Right lobe of liver (tissue), 4 donors: ENCODE measurements at regions not wholly inside any gene's neighbourhood (a gene's known extent, or its start where the extent isn't known, plus 50 kb on each side); places are given as distances from the start of the nearest gene placed in this dataset.

Source experiments
- CTCF ChIP-seq, 4 donors: fragments of 200-600 bp in 3 of 4; fragments of 450-650 bp in 1 of 4; IDR thresholded peaks; one replicate each; pipeline versions ENCODE4 v1.5.1 to v1.8.0; 2016 to 2022; ENCODE audit warnings: antibody characterized with exemption in 4 of 4, mild to moderate bottlenecking in 2 of 4
- POLR2A ChIP-seq: fragments of 450-650 bp; IDR thresholded peaks from one replicate; pipeline ENCODE4 v1.6.1; 2017; ENCODE audit warnings: antibody characterized with exemption, mild to moderate bottlenecking
- donor health status: DM: no; HTN: no; CAD: no.
- donor health status: DM: no; HTN: no; CAD: no.
- donor health status: DM: no; HTN: yes; CAD: no.

GRCh38 chr9:25284365-25284764 lies 393.9 kb downstream of the TUSC1 start:
- TF ChIP-seq CTCF (IDR thresholded peaks at IDR 0.05) (no peak), POLR2A (no peak)
